ENCODE measurements at regions not wholly inside any gene's neighbourhood (a gene's known extent, or its start where the extent isn't known, plus 50 kb on each side); places are given as distances from the start of the nearest gene placed in this dataset.

- no peak for TF ChIP-seq CTCF (IDR thresholded peaks at IDR 0.05)
- TF ChIP-seq HMGXB4 (CRISPR knock-in tag; IDR thresholded peaks at IDR 0.05): no peak
- TF ChIP-seq MAX (CRISPR knock-in tag; IDR thresholded peaks at IDR 0.05): no peak
- TF ChIP-seq ZSCAN18 (CRISPR knock-in tag; IDR thresholded peaks at IDR 0.05): no peak
- no peak for TF ChIP-seq E2F1 (CRISPR knock-in tag; IDR thresholded peaks at IDR 0.05)
- no peak for TF ChIP-seq ELF4 (CRISPR knock-in tag; IDR thresholded peaks at IDR 0.05; ENCODE audit: low read depth)
- TF ChIP-seq ATF3 (CRISPR knock-in tag; conservative IDR thresholded peaks at IDR 0.05): no peak
- no peak for TF ChIP-seq E2F5 (CRISPR knock-in tag; IDR thresholded peaks at IDR 0.05)
- TF ChIP-seq SP1 (CRISPR knock-in tag; conservative IDR thresholded peaks at IDR 0.05): no peak
- no peak for TF ChIP-seq CBFB (CRISPR knock-in tag; IDR thresholded peaks at IDR 0.05; ENCODE audit: low read depth)
- no peak for TF ChIP-seq CREM (CRISPR knock-in tag; IDR thresholded peaks at IDR 0.05)
These were observed 179.7 kb downstream of the PALM2AKAP2 start for GRCh38 chr9:109959679-109960078.

All from WTC11 (cell line).